Smooth muscle cell (in vitro differentiated cells): ENCODE measurements at regions not wholly inside any gene's neighbourhood (a gene's known extent, or its start where the extent isn't known, plus 50 kb on each side); places are given as distances from the start of the nearest gene placed in this dataset.

Experiments
- DNase-seq: peaks from one replicate; lab custom pipeline; 2025; ENCODE audit not compliant: unreplicated experiment; lab: John Stamatoyannopoulos, UW
- H2AFZ ChIP-seq: fragments of 200-600 bp; sonication (generic); 2 replicates; pipeline ENCODE4 v1.6.0; 2016; ENCODE audit warnings: antibody characterized with exemption, low read depth, mild to moderate bottlenecking
- H3F3A ChIP-seq: fragments of 200-600 bp; sonication (generic); 2 replicates; pipeline ENCODE4 v1.6.0; 2017; ENCODE audit warnings: antibody characterized with exemption, low read depth
- H3K27ac ChIP-seq: fragments of 200-600 bp; sonication (generic); 2 replicates; pipeline ENCODE4 v1.5.1; 2016; ENCODE audit warnings: low read depth, mild to moderate bottlenecking
- H3K27me3 ChIP-seq: fragments of 200-600 bp; sonication (generic); 2 replicates; pipeline ENCODE4 v1.6.1; 2016; ENCODE audit warnings: low read depth, mild to moderate bottlenecking
- H3K36me3 ChIP-seq: fragments of 200-600 bp; sonication (generic); 2 replicates; pipeline ENCODE4 v1.5.1; 2016; ENCODE audit warnings: low read depth
- H3K4me1 ChIP-seq: fragments of 200-600 bp; sonication (generic); 2 replicates; pipeline ENCODE4 v1.5.1; 2016; ENCODE audit warnings: low read depth
- H3K4me2 ChIP-seq: fragments of 200-600 bp; sonication (generic); 2 replicates; pipeline ENCODE4 v1.6.0; 2016; ENCODE audit warnings: mild to moderate bottlenecking
- H3K4me3 ChIP-seq: fragments of 200-600 bp; sonication (generic); 2 replicates; pipeline ENCODE4 v1.5.1; 2016; ENCODE audit warnings: mild to moderate bottlenecking
- H3K79me2 ChIP-seq: fragments of 200-600 bp; sonication (generic); 2 replicates; pipeline ENCODE4 v1.6.0; 2016; ENCODE audit warnings: low read depth, mild to moderate bottlenecking
- H3K9ac ChIP-seq: fragments of 200-600 bp; sonication (generic); 2 replicates; pipeline ENCODE4 v1.6.0; 2016; ENCODE audit warnings: low read depth
- H3K9me3 ChIP-seq: fragments of 200-600 bp; sonication (generic); replicated peaks from 2 replicates; pipeline ENCODE4 v1.5.1; 2016; ENCODE audit warnings: low read depth
- H4K20me1 ChIP-seq: fragments of 200-600 bp; sonication (generic); 2 replicates; pipeline ENCODE4 v1.6.0; 2016; ENCODE audit warnings: low read depth
- WGBS: methylation state at CpG from one replicate; pipeline ENCODE4 v1.1.7; 2016; ENCODE audit warnings: low lambda C conversion rate; 5-methylcytosine and 5-hydroxymethylcytosine counted together
- TF ChIP-seq, protein P1 (sequence below): fragments of 200-600 bp; sonication (generic); IDR thresholded peaks from 2 replicates; pipeline ENCODE4 v1.5.1; 2017; ENCODE audit warnings: borderline replicate concordance, mild to moderate bottlenecking, antibody characterized with exemption; ENCODE audit not compliant: insufficient read depth, poor library complexity, severe bottlenecking

DNA sequence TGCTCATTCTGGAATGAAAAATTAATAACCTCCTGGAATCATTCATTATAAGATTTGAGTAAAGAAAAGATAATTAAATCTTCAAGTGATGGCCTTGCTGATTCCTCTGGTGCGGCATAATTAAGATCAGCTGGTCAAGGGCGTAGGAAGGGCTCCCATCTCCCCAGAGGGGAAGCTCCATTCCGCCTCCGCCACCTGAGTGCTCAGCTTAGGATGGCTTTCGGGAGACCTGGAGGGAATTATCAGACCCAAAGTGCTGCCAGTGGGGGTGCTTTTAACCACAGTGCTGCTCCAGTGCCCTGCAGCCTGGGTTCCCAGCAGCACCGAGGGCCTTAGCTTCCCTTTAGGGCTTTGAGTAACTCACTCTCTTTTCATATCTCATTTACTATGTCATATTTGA lies 556.6 kb upstream of the RGMA start:
- H4K20me1 ChIP-seq, result no peaks in the 10 kb centered on the region
- no peak overlapping the region for H3K4me3 ChIP-seq
- no peaks in the 10 kb centered on the region for H3K9me3 ChIP-seq
- no peaks in the 10 kb centered on the region for H3K36me3 ChIP-seq
- no peak overlapping the region for H2AFZ ChIP-seq
- TF ChIP-seq, protein P1, sequence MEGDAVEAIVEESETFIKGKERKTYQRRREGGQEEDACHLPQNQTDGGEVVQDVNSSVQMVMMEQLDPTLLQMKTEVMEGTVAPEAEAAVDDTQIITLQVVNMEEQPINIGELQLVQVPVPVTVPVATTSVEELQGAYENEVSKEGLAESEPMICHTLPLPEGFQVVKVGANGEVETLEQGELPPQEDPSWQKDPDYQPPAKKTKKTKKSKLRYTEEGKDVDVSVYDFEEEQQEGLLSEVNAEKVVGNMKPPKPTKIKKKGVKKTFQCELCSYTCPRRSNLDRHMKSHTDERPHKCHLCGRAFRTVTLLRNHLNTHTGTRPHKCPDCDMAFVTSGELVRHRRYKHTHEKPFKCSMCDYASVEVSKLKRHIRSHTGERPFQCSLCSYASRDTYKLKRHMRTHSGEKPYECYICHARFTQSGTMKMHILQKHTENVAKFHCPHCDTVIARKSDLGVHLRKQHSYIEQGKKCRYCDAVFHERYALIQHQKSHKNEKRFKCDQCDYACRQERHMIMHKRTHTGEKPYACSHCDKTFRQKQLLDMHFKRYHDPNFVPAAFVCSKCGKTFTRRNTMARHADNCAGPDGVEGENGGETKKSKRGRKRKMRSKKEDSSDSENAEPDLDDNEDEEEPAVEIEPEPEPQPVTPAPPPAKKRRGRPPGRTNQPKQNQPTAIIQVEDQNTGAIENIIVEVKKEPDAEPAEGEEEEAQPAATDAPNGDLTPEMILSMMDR, result no peak
- WGBS, result 90% methylated on average over 6 of the region's 6 CpGs
- H3K4me2 ChIP-seq, result no peak overlapping the region
- H3K9ac ChIP-seq, result no peak overlapping the region
- H3K79me2 ChIP-seq, result no peaks in the 10 kb centered on the region
- no peaks in the 10 kb centered on the region for H3K27me3 ChIP-seq
- H3F3A ChIP-seq, result no peaks in the 10 kb centered on the region
- H3K4me1 ChIP-seq, result no peaks in the 10 kb centered on the region
- H3K27ac ChIP-seq, result no peak overlapping the region
- no peak for DNase-seq

- Histone ChIP-seq H3K9me3 (no peaks in the 10 kb centered on the region), H3K9ac (no peak overlapping the region), H3K27me3 (no peaks in the 10 kb centered on the region), H3K27ac (no peak overlapping the region), H3F3A (no peaks in the 10 kb centered on the region), H3K4me2 (no peak overlapping the region), H4K20me1 (no peaks in the 10 kb centered on the region), H3K4me1 (no peaks in the 10 kb centered on the region), H3K4me3 (no peak overlapping the region), H3K36me3 (no peaks in the 10 kb centered on the region), H3K79me2 (no peaks in the 10 kb centered on the region), H2AFZ (no peak overlapping the region)
- DNase-seq, result no peak
- TF ChIP-seq, protein P1, result no peak
Observed at GRCh38 chr15:93644595-93644994, 555.6 kb upstream of the RGMA start.

- H3K79me2 ChIP-seq, result no peaks in the 10 kb centered on the region
- H2AFZ ChIP-seq, result no peak overlapping the region
- WGBS, result 79% methylated on average over 4 of the region's 4 CpGs
- no peak overlapping the region for H3K27ac ChIP-seq
- DNase-seq, result no peak
- H3F3A ChIP-seq, result no peaks in the 10 kb centered on the region
- no peak overlapping the region for H3K9ac ChIP-seq
- no peak overlapping the region for H3K4me2 ChIP-seq
- TF ChIP-seq, protein P1, result no peak
- no peak overlapping the region for H3K4me3 ChIP-seq
- H3K36me3 ChIP-seq, result no peaks in the 10 kb centered on the region
- no peaks in the 10 kb centered on the region for H3K9me3 ChIP-seq
- H3K4me1 ChIP-seq, result no peaks in the 10 kb centered on the region
- H3K27me3 ChIP-seq, result no peaks in the 10 kb centered on the region
- H4K20me1 ChIP-seq, result no peaks in the 10 kb centered on the region
Observed at GRCh38 chr15:93640411-93640962, 551.5 kb upstream of the RGMA start.

GRCh38 chr15:93631958-93632618 lies 543.1 kb upstream of the RGMA start:
- no peaks in the 10 kb centered on the region for H3K36me3 ChIP-seq
- H3K9ac ChIP-seq, result no peak overlapping the region
- H3K4me2 ChIP-seq, result no peak overlapping the region
- H2AFZ ChIP-seq, result no peak overlapping the region
- no peak for DNase-seq
- no peaks in the 10 kb centered on the region for H4K20me1 ChIP-seq
- H3K4me3 ChIP-seq, result no peak overlapping the region
- no peaks in the 10 kb centered on the region for H3K79me2 ChIP-seq
- H3K27ac ChIP-seq, result no peak overlapping the region
- H3F3A ChIP-seq, result no peaks in the 10 kb centered on the region
- TF ChIP-seq, protein P1, result no peak
- no peaks in the 10 kb centered on the region for H3K9me3 ChIP-seq
- H3K27me3 ChIP-seq, result no peaks in the 10 kb centered on the region
- H3K4me1 ChIP-seq, result no peaks in the 10 kb centered on the region
- 85% methylated on average over 9 of the region's 9 CpGs for WGBS
